ENCODE measurements at regions not wholly inside any gene's neighbourhood (a gene's known extent, or its start where the extent isn't known, plus 50 kb on each side); places are given as distances from the start of the nearest gene placed in this dataset.

- CTCF ChIA-PET = no interaction called here
Measured at GRCh38 chr16:61263400-61263799, 772.8 kb downstream of the CDH8 start.

GRCh38 chr16:61261315-61261714 is 774.9 kb downstream of the CDH8 start:
- no peak overlapping the region for H3K4me2 ChIP-seq
- POLR2A ChIA-PET (ENCODE audit: unreplicated experiment) = no interaction called here
- TF ChIP-seq EZH2 (IDR thresholded peaks at IDR 0.05; ENCODE audit: low read depth) (no peak), CTCF (conservative IDR thresholded peaks at IDR 0.05) (no peak)
- H3K27ac ChIP-seq = no peak overlapping the region
- no peaks in the 10 kb centered on the region for H3K9me2 ChIP-seq (ENCODE audit: insufficient read depth)
- H4K20me1 ChIP-seq (ENCODE audit: insufficient read depth) = no peaks in the 10 kb centered on the region
- no peaks in the 10 kb centered on the region for H3F3A ChIP-seq (ENCODE audit: insufficient read depth, low read depth)
- H3K4me3 ChIP-seq = no peak overlapping the region
- H3K9me3 ChIP-seq (ENCODE audit: insufficient read depth, low read depth) = no peaks in the 10 kb centered on the region
- 0 out of 2 replicates have a peak, but pooled peaks cover 4% of the 10 kb centered on the region for H3K27me3 ChIP-seq (ENCODE audit: insufficient read depth, low read depth)
- no peaks in the 10 kb centered on the region for H3K79me2 ChIP-seq (ENCODE audit: low read depth)
- CTCF ChIA-PET = no interaction called here
- no TSS peak for BruUV-seq (replicated peaks)
- no peaks in the 10 kb centered on the region for H3K4me1 ChIP-seq (replicated peaks; ENCODE audit: insufficient read depth)
- H3K36me3 ChIP-seq (ENCODE audit: low read depth) = no peaks in the 10 kb centered on the region
- no peak for DNase-seq
- intact Hi-C loops (cut with micrococcal nuclease; ENCODE audit: unreplicated experiment) = no loop called here
- H2AFZ ChIP-seq = no peak overlapping the region

More at GRCh38 chr16:61263400-61263799, 772.8 kb downstream of the CDH8 start:
- Histone ChIP-seq H3K36me3 (ENCODE audit: low read depth) (no peaks in the 10 kb centered on the region), H3K9me2 (ENCODE audit: insufficient read depth) (no peaks in the 10 kb centered on the region; the same call in 1 of the 2 replicates), H3K4me1 (replicated peaks; ENCODE audit: insufficient read depth) (no peaks in the 10 kb centered on the region), H3F3A (ENCODE audit: insufficient read depth, low read depth) (no peaks in the 10 kb centered on the region), H3K27me3 (ENCODE audit: insufficient read depth, low read depth) (0 out of 2 replicates have a peak, but pooled peaks cover 4% of the 10 kb centered on the region), H3K79me2 (ENCODE audit: low read depth) (no peaks in the 10 kb centered on the region), H3K9me3 (ENCODE audit: insufficient read depth, low read depth) (no peaks in the 10 kb centered on the region), H2AFZ (no peak overlapping the region), H3K4me3 (no peak overlapping the region), H3K4me2 (no peak overlapping the region), H3K27ac (no peak overlapping the region), H4K20me1 (ENCODE audit: insufficient read depth) (no peaks in the 10 kb centered on the region)
- POLR2A ChIA-PET (ENCODE audit: unreplicated experiment) = no interaction called here
- no peak for TF ChIP-seq EZH2 (IDR thresholded peaks at IDR 0.05; ENCODE audit: low read depth)
- no peak for TF ChIP-seq CTCF (conservative IDR thresholded peaks at IDR 0.05)
- intact Hi-C loops (cut with micrococcal nuclease; ENCODE audit: unreplicated experiment) = no loop called here
- DNase-seq = no peak
- BruUV-seq (replicated peaks) = no TSS peak

GRCh38 chr16:61246592-61246991 is 789.6 kb downstream of the CDH8 start:
- H3K4me1 ChIP-seq (replicated peaks; ENCODE audit: insufficient read depth) = no peaks in the 10 kb centered on the region
- H2AFZ ChIP-seq = no peak overlapping the region
- H3K4me3 ChIP-seq = no peak overlapping the region
- H3K27ac ChIP-seq = no peak overlapping the region
- BruUV-seq (replicated peaks) = no TSS peak
- H3K9me3 ChIP-seq (ENCODE audit: insufficient read depth, low read depth) = no peaks in the 10 kb centered on the region
- ChIA-PET POLR2A (ENCODE audit: unreplicated experiment) (no interaction called here), CTCF (no interaction called here)
- H3K79me2 ChIP-seq (ENCODE audit: low read depth) = no peaks in the 10 kb centered on the region
- no peaks in the 10 kb centered on the region for H3F3A ChIP-seq (ENCODE audit: insufficient read depth, low read depth)
- H3K9me2 ChIP-seq (ENCODE audit: insufficient read depth) = no peaks in the 10 kb centered on the region
- peaks cover 5% of the 10 kb centered on the region; the same call in 1 of the 2 replicates for H3K27me3 ChIP-seq (ENCODE audit: insufficient read depth, low read depth)
- H4K20me1 ChIP-seq (ENCODE audit: insufficient read depth) = no peaks in the 10 kb centered on the region
- no peak for TF ChIP-seq EZH2 (IDR thresholded peaks at IDR 0.05; ENCODE audit: low read depth)
- DNase-seq = no peak
- no peak overlapping the region for H3K4me2 ChIP-seq
- intact Hi-C loops (cut with micrococcal nuclease; ENCODE audit: unreplicated experiment) = no loop called here
- H3K36me3 ChIP-seq (ENCODE audit: low read depth) = no peaks in the 10 kb centered on the region

DNA sequence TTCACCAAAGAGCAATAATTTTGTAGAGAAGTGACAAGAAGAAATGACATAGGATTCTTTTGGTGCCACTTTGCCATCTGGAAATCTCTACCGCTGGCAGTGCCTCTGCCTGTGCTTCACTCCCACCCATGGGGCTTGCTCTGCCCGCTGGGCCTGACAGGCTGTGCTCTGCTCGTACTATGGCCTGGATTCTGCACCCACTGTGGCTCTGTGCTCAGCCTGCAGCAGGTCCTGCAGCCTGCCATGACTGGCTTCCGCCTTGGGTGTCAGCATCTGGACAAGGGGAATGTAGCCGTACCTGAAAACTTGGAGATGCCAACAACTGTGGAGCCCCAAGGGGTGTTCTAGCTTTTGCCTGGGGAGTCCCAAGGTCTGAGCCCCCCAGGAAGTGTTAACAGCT is 792.3 kb downstream of the CDH8 start:
- TF ChIP-seq CTCF (conservative IDR thresholded peaks at IDR 0.05) = no peak
- TF ChIP-seq EZH2 (IDR thresholded peaks at IDR 0.05; ENCODE audit: low read depth) = no peak
- H3K27ac ChIP-seq = no peak overlapping the region
- H2AFZ ChIP-seq = no peak overlapping the region
- DNase-seq = no peak
- no peaks in the 10 kb centered on the region for H3F3A ChIP-seq (ENCODE audit: insufficient read depth, low read depth)
- no peaks in the 10 kb centered on the region for H3K9me3 ChIP-seq (ENCODE audit: insufficient read depth, low read depth)
- no peaks in the 10 kb centered on the region for H3K9me2 ChIP-seq (ENCODE audit: insufficient read depth)
- H4K20me1 ChIP-seq (ENCODE audit: insufficient read depth) = no peaks in the 10 kb centered on the region
- BruUV-seq (replicated peaks) = no TSS peak
- no peak overlapping the region for H3K4me3 ChIP-seq
- no peak overlapping the region; the same call in 1 of the 2 replicates for H3K4me2 ChIP-seq
- intact Hi-C loops (cut with micrococcal nuclease; ENCODE audit: unreplicated experiment) = no loop called here
- H3K27me3 ChIP-seq (ENCODE audit: insufficient read depth, low read depth) = peaks cover 5% of the 10 kb centered on the region; the same call in 1 of the 2 replicates
- ChIA-PET POLR2A (ENCODE audit: unreplicated experiment) (no interaction called here), CTCF (no interaction called here)
- H3K4me1 ChIP-seq (replicated peaks; ENCODE audit: insufficient read depth) = no peaks in the 10 kb centered on the region
- no peaks in the 10 kb centered on the region for H3K36me3 ChIP-seq (ENCODE audit: low read depth)
- no peaks in the 10 kb centered on the region for H3K79me2 ChIP-seq (ENCODE audit: low read depth)

Data from PC-9 (cell line).